C4-2B (cell line): ENCODE measurements at regions not wholly inside any gene's neighbourhood (a gene's known extent, or its start where the extent isn't known, plus 50 kb on each side); places are given as distances from the start of the nearest gene placed in this dataset.

Experiments used
- H3K27ac ChIP-seq: fragments of 450-650 bp; 2 replicates; pipeline ENCODE4 v1.5.1; 2017
- CTCF ChIP-seq: fragments of 450-650 bp; conservative IDR thresholded peaks from 2 replicates; pipeline ENCODE4 v1.5.1; 2017; ENCODE audit warnings: mild to moderate bottlenecking
- ZFX ChIP-seq: fragments of 450-650 bp; IDR thresholded peaks from 2 replicates; pipeline ENCODE4 v1.6.1; 2017

DNA sequence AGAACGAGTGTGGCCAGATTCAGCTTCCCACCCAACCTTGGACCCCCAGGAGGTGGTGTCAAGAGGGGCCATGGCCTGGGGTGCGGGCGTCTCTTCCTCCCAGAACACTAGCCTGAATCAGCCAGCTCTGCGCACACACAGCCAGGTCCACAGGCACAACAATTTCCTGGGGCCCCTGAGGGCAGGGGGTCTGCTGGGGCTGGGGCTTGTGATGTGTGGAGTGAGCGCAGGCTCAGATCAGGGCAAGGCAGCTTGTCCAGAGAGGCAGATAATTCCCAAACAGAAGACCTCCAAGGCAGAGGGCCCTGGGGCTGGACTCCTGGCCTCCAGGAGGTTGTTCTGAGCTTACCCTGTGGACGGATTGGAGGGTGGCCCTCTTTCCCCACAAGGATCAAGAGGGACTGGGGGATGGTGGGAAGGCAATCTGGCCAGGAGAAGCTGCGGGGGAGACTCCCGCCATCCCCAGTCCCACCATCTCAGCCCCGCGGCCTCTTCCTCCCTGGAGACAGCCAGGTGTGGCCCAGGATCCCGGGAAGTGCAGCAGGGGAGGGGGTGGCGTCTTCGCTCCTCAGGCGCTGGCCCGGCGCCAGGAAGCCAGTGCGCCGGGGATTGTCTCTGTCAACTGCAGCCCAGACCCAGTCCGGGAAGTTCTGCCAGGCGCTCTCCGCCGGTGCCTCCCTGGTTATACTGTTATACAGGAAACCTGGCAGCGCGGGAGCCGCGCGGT is 52.0 kb upstream of the AMZ2 start:
- H3K27ac ChIP-seq, result no peak overlapping the region
- TF ChIP-seq CTCF (no peak), ZFX (no peak)

- no peak overlapping the region for H3K27ac ChIP-seq
- no peak for TF ChIP-seq ZFX
- TF ChIP-seq CTCF, result no peak
These were observed 51.3 kb upstream of the AMZ2 start for GRCh38 chr17:68196394-68197090.

DNA sequence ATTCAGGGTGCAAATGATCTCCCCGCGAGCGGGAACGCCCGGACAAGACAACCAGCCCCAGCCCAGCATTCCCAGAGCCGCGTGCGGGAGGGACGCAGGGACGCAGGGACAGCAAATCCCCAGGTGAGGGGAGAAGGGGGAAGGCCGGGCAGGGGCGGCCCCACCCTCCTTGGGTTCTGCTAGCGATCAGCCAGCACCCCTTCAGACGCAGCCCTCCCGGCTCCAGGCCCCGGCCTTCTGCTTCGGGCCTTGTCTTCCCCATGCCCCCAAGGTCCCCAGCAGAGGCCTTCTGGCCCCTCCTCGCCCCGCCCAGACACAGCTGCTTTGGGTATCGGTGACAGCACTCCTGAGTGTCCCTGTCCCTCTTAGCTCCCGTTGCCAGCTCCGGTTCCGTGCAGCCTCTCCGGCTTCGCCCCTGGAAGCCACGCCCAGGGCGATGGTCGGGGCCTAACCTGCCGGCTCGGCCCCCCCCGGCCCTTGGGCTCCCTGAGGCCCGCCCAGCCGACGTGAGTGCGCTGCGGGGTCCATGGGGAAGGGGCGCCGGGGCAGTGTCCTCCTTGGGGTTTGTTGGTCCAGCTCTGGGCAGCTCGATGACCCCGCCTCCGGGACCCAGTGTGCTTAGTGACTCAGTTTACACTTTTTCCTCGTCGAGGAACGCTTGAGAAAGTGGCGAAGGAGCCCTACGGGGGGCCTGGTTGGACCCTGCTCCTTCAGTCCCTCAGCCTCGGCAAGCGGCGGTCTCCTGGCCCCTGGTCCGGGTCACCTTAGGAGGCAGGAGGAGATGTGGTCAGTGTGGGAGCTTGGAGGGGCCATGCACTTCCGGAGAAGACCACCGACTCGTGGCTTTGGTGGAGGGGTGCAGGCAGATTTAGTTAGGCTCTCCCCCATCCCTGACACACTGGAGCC is 50.5 kb upstream of the AMZ2 start:
- TF ChIP-seq ZFX (no peak), CTCF (no peak)
- no peak overlapping the region for H3K27ac ChIP-seq

DNA sequence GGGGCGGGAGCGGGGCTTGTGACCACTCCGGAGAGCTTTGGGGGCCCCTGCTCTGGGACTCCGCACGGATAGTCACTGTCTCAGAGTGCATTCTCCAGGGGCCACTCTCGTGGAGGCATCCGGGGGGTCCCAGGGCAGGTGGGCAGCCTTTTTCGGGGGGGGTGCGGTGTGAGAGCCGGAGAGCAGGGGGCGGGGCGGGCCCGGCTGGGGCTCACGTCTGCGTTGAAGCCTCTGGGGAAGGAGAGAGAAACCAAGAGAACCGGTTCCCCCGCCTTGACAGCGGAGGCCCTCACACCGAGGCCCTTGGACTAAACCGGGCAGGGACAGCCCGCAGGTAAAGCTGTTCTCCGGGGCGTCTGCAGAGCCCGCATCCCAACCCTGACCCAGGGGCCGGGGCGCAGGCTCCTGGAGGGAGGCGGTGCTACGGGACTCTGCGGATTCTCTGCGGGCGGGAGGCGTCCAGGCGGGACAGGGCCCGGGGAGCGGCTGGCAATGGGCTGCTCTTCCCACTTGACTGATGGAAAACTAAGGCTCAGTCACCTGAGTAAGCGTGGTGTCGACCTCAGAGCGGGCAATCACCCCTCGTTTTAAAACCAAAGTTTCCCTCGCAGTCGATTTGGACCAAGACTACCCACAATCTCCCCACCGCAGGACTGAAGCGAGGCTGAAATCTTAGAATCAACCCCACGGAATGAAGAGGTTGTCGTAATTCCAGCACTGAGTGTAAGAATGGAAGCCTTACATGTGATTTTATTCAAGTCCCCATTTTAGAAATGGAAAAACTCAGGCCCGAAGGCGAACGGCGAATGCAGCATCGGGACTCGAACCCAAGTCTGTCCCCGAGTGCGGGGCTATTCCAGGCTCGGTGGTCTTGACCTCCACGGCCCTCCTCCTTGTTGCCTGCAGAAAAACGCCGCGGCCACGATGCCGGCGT is 49.6 kb upstream of the AMZ2 start:
- TF ChIP-seq ZFX (no peak), CTCF (no peak)
- no peak overlapping the region for H3K27ac ChIP-seq
